Endothelial cell of umbilical vein (primary cell): ENCODE measurements at regions not wholly inside any gene's neighbourhood (a gene's known extent, or its start where the extent isn't known, plus 50 kb on each side); places are given as distances from the start of the nearest gene placed in this dataset.

ENCODE experiments used
- BruUV-seq: library from RNA; stranded (reverse); fragments of 400-500 nt; replicated peaks from 2 replicates; lab custom pipeline; 2021; lab: Mats Ljungman, UMichigan
- CTCF ChIA-PET: fragments of 300-600, 350-600 bp; sonication (Branson Sonifier 250); formaldehyde crosslinking; loops from one replicate; lab custom pipeline; 2021; ENCODE audit warnings: antibody characterized with exemption, inconsistent platforms; lab: Charles Lee
- POLR2A ChIA-PET: fragments of 300-600, 350-600 bp; sonication (Branson Sonifier 250); formaldehyde crosslinking; loops from one replicate; lab custom pipeline; 2021; ENCODE audit warnings: antibody characterized with exemption, inconsistent platforms; lab: Charles Lee
- DNase-seq: peaks from one replicate; pipeline ENCODE4 v3.0.0-alpha.2; 2011; ENCODE audit warnings: low read depth, low spot score
- FAIRE-seq: peaks from 2 replicates; lab custom pipeline; 2011; peaks lifted over from hg19 to GRCh38; lab: Jason Lieb, UNC
- H2AFZ ChIP-seq: 2 replicates; pipeline ENCODE4 v1.6.0; 2012; ENCODE audit warnings: low read depth, low read length, control low read depth, inconsistent platforms
- H3K27ac ChIP-seq: 2 replicates; pipeline ENCODE4 v1.5.1; 2011; ENCODE audit warnings: low read depth, mild to moderate bottlenecking, control low read depth, low read length, moderate library complexity; ENCODE audit not compliant: insufficient read depth
- H3K27me3 ChIP-seq, 2 experiments: 2 replicates each; pipeline versions ENCODE4 v1.6.0 to v1.6.1; 2011; ENCODE audit warnings: low read length in 2 of 2, mixed read lengths in 1 of 2; ENCODE audit not compliant: control insufficient read depth in 2 of 2, insufficient read depth in 2 of 2
- H3K36me3 ChIP-seq, 2 experiments: 2 replicates in 1 of 2; 3 replicates in 1 of 2; pipeline ENCODE4 v1.5.1; 2011; ENCODE audit warnings: low read length in 2 of 2, mild to moderate bottlenecking in 1 of 2, moderate library complexity in 1 of 2; ENCODE audit not compliant: control insufficient read depth in 2 of 2, insufficient read depth in 2 of 2; ENCODE audit errors: extremely low read depth in 1 of 2
- H3K4me1 ChIP-seq: 3 replicates; pipeline ENCODE4 v1.5.1; 2011; ENCODE audit warnings: mild to moderate bottlenecking, low read length; ENCODE audit not compliant: control insufficient read depth, insufficient read depth; ENCODE audit errors: extremely low read depth
- H3K4me2 ChIP-seq: 2 replicates; pipeline ENCODE4 v1.6.1; 2011; ENCODE audit warnings: low read length, control low read depth, mixed read lengths; ENCODE audit not compliant: insufficient read depth
- H3K4me3 ChIP-seq, 3 experiments: fragments of 200-600 bp in 1 of 3; sonication (generic), shearing (Covaris generic) in 1 of 3; replicated peaks in 1 of 3; 2 replicates each; pipeline ENCODE4 v1.5.1; 2011 to 2016; ENCODE audit warnings: control low read depth in 3 of 3, low read length in 3 of 3, mild to moderate bottlenecking in 2 of 3, inconsistent platforms in 1 of 3, low read depth in 1 of 3, moderate library complexity in 1 of 3; ENCODE audit not compliant: insufficient read depth in 1 of 3
- H3K79me2 ChIP-seq: 2 replicates; pipeline ENCODE4 v1.6.0; 2012; ENCODE audit warnings: low read length, inconsistent platforms; ENCODE audit not compliant: control insufficient read depth, insufficient read depth
- H3K9ac ChIP-seq: replicated peaks from 2 replicates; pipeline ENCODE3; 2011; ENCODE audit warnings: low read length, control low read depth; ENCODE audit not compliant: insufficient read depth; ENCODE audit errors: extremely low read depth
- H3K9me1 ChIP-seq: replicated peaks from 3 replicates; pipeline ENCODE4 v1.6.0; 2011; ENCODE audit warnings: mild to moderate bottlenecking, low read length; ENCODE audit not compliant: control insufficient read depth, insufficient read depth; ENCODE audit errors: extremely low read depth
- H3K9me3 ChIP-seq: replicated peaks from 2 replicates; pipeline ENCODE4 v1.5.1; 2012; ENCODE audit warnings: low read length, inconsistent platforms; ENCODE audit not compliant: control insufficient read depth, insufficient read depth
- H4K20me1 ChIP-seq: replicated peaks from 2 replicates; pipeline ENCODE3; 2011; ENCODE audit warnings: mild to moderate bottlenecking, low read length; ENCODE audit not compliant: control insufficient read depth, insufficient read depth; ENCODE audit errors: extremely low read depth
- CTCF ChIP-seq, 2 donors: IDR thresholded peaks; 1 replicate in 1 of 2; 2 replicates in 1 of 2; pipeline ENCODE4 v1.5.1; 2011; ENCODE audit warnings: low read length in 2 of 2, mild to moderate bottlenecking in 2 of 2, moderate library complexity in 2 of 2, control low read depth in 1 of 2, inconsistent platforms in 1 of 2, low read depth in 1 of 2; ENCODE audit not compliant: insufficient read depth in 1 of 2; ENCODE audit errors: extremely low read depth in 1 of 2
- EZH2 ChIP-seq: IDR thresholded peaks from 2 replicates; pipeline ENCODE4 v1.6.1; 2012; ENCODE audit warnings: borderline replicate concordance, low read depth, mild to moderate bottlenecking, moderate library complexity, low read length, inconsistent platforms; ENCODE audit not compliant: severe bottlenecking
- FOS ChIP-seq: IDR thresholded peaks from 2 replicates; pipeline ENCODE4 v1.6.1; 2011; ENCODE audit warnings: mild to moderate bottlenecking, low read length, moderate library complexity, borderline replicate concordance; ENCODE audit not compliant: insufficient read depth
- GATA2 ChIP-seq: IDR thresholded peaks from 2 replicates; pipeline ENCODE4 v1.7.0; 2011; ENCODE audit warnings: low read depth, mild to moderate bottlenecking, moderate library complexity, mixed read lengths, low read length; ENCODE audit not compliant: insufficient read length, insufficient read depth
- JUN ChIP-seq: IDR thresholded peaks from 2 replicates; pipeline ENCODE4 v1.6.1; 2011; ENCODE audit warnings: borderline replicate concordance, low read depth; ENCODE audit not compliant: insufficient read length, insufficient read depth
- MAX ChIP-seq: IDR thresholded peaks from 2 replicates; pipeline ENCODE4 v1.6.1; 2011; ENCODE audit not compliant: insufficient read depth, insufficient read length
- MYC ChIP-seq: IDR thresholded peaks from one replicate; pipeline ENCODE4 v1.6.1; 2011; ENCODE audit warnings: mild to moderate bottlenecking, low read depth, low read length
- POLR2A ChIP-seq: IDR thresholded peaks from 2 replicates; pipeline ENCODE4 v1.6.1; 2012; ENCODE audit warnings: low read depth, mild to moderate bottlenecking, control low read depth, low read length
- POLR2AphosphoS5 ChIP-seq: IDR thresholded peaks from 2 replicates; pipeline ENCODE4 v1.6.1; 2012; ENCODE audit warnings: low read depth, mild to moderate bottlenecking, control low read depth, low read length, moderate library complexity; ENCODE audit not compliant: insufficient read depth
- dilution Hi-C: fragments of 300-500 bp; cut with MboI; formaldehyde crosslinking; loops from one replicate; pipeline ENCODE4 v1.15.0; 2019; ENCODE audit warnings: low sequenced_read_pairs; ENCODE audit not compliant: extremely low pct_ligation_motif_present
- intact Hi-C: fragments of 100-400 bp; cut with micrococcal nuclease; formaldehyde crosslinking; loops from one replicate; pipeline ENCODE4 v1.10.0; 2022

GRCh38 chr1:215482079-215482478 is 85.0 kb upstream of the KCTD3 start:
- POLR2A ChIA-PET = no interaction called here
- H3K9me1 ChIP-seq = no peaks in the 10 kb centered on the region

GRCh38 chr1:215484171-215484939 is 82.7 kb upstream of the KCTD3 start:
- no peak overlapping the region for H2AFZ ChIP-seq
- dilution Hi-C loops = no loop called here

More at GRCh38 chr1:215482079-215482478, 85.0 kb upstream of the KCTD3 start:
- no peaks in the 10 kb centered on the region for H3K79me2 ChIP-seq
- no peak overlapping the region for H3K4me2 ChIP-seq
- BruUV-seq = no TSS peak
- intact Hi-C loops (no loop called here), dilution Hi-C loops (no loop called here)
- no peak for DNase-seq
- TF ChIP-seq EZH2 (no peak), MYC (no peak), FOS (no peak)
- CTCF ChIA-PET = no interaction called here
- H3K4me3 ChIP-seq = no peak overlapping the region
- H3K4me1 ChIP-seq = no peaks in the 10 kb centered on the region
- H3K9me3 ChIP-seq = no peaks in the 10 kb centered on the region
- no peak overlapping the region for H2AFZ ChIP-seq
- H3K36me3 ChIP-seq = no peaks in the 10 kb centered on the region
- no peak overlapping the region for H3K27ac ChIP-seq
- no peak for FAIRE-seq
- H3K27me3 ChIP-seq = peaks cover 0 to 1% of the 10 kb centered on the region in 2 experiments
- H4K20me1 ChIP-seq = no peaks in the 10 kb centered on the region
- H3K9ac ChIP-seq = no peak overlapping the region

More at GRCh38 chr1:215484171-215484939, 82.7 kb upstream of the KCTD3 start:
- H3K9me1 ChIP-seq = no peaks in the 10 kb centered on the region
- no peak overlapping the region for H3K4me2 ChIP-seq
- H3K79me2 ChIP-seq = no peaks in the 10 kb centered on the region
- no peak for DNase-seq
- no peak overlapping the region for H3K9ac ChIP-seq
- H3K36me3 ChIP-seq = no peaks in the 10 kb centered on the region
- H3K4me3 ChIP-seq = no peak overlapping the region
- H3K27ac ChIP-seq = no peak overlapping the region
- BruUV-seq = no TSS peak
- intact Hi-C loops = no loop called here
- no peaks in the 10 kb centered on the region for H3K4me1 ChIP-seq
- POLR2A ChIA-PET = no interaction called here
- H3K27me3 ChIP-seq = peaks cover 0 to 1% of the 10 kb centered on the region in 2 experiments
- H4K20me1 ChIP-seq = no peaks in the 10 kb centered on the region
- no peaks in the 10 kb centered on the region for H3K9me3 ChIP-seq
- CTCF ChIA-PET = interaction anchor here (0.9 to 1.0 kb wide), 2 partner anchors 9 to 303 kb away, joined by 3 to 4 read pairs; no protein-coding TSS in a partner anchor
- TF ChIP-seq MAX = no peak
- no peak for TF ChIP-seq POLR2A
- no peak for TF ChIP-seq EZH2
- TF ChIP-seq FOS = no peak
- no peak for TF ChIP-seq JUN
- TF ChIP-seq POLR2AphosphoS5 = no peak
- TF ChIP-seq GATA2 = no peak
- TF ChIP-seq MYC = no peak
- TF ChIP-seq CTCF (IDR thresholded peaks at IDR 0.05; ENCODE audit: extremely low read depth in 1 of 2, insufficient read depth in 1 of 2, low read depth in 1 of 2, low read length in 2 of 2) = no peak
- FAIRE-seq = no peak
